Endothelial cell of umbilical vein (primary cell): ENCODE measurements at regions not wholly inside any gene's neighbourhood (a gene's known extent, or its start where the extent isn't known, plus 50 kb on each side); places are given as distances from the start of the nearest gene placed in this dataset.

Experiments
- BruUV-seq: library from RNA; stranded (reverse); fragments of 400-500 nt; replicated peaks from 2 replicates; lab custom pipeline; 2021; lab: Mats Ljungman, UMichigan
- CTCF ChIA-PET: fragments of 300-600, 350-600 bp; sonication (Branson Sonifier 250); formaldehyde crosslinking; loops from one replicate; lab custom pipeline; 2021; ENCODE audit warnings: antibody characterized with exemption, inconsistent platforms; lab: Charles Lee
- POLR2A ChIA-PET: fragments of 300-600, 350-600 bp; sonication (Branson Sonifier 250); formaldehyde crosslinking; loops from one replicate; lab custom pipeline; 2021; ENCODE audit warnings: antibody characterized with exemption, inconsistent platforms; lab: Charles Lee
- DNase-seq: peaks from one replicate; pipeline ENCODE4 v3.0.0-alpha.2; 2011; ENCODE audit warnings: low read depth, low spot score
- FAIRE-seq: peaks from 2 replicates; lab custom pipeline; 2011; peaks lifted over from hg19 to GRCh38; lab: Jason Lieb, UNC
- H2AFZ ChIP-seq: 2 replicates; pipeline ENCODE4 v1.6.0; 2012; ENCODE audit warnings: low read depth, low read length, control low read depth, inconsistent platforms
- H3K27ac ChIP-seq: 2 replicates; pipeline ENCODE4 v1.5.1; 2011; ENCODE audit warnings: low read depth, mild to moderate bottlenecking, control low read depth, low read length, moderate library complexity; ENCODE audit not compliant: insufficient read depth
- H3K27me3 ChIP-seq, 2 experiments: 2 replicates each; pipeline versions ENCODE4 v1.6.0 to v1.6.1; 2011; ENCODE audit warnings: low read length in 2 of 2, mixed read lengths in 1 of 2; ENCODE audit not compliant: control insufficient read depth in 2 of 2, insufficient read depth in 2 of 2
- H3K36me3 ChIP-seq, 2 experiments: 2 replicates in 1 of 2; 3 replicates in 1 of 2; pipeline ENCODE4 v1.5.1; 2011; ENCODE audit warnings: low read length in 2 of 2, mild to moderate bottlenecking in 1 of 2, moderate library complexity in 1 of 2; ENCODE audit not compliant: control insufficient read depth in 2 of 2, insufficient read depth in 2 of 2; ENCODE audit errors: extremely low read depth in 1 of 2
- H3K4me1 ChIP-seq: 3 replicates; pipeline ENCODE4 v1.5.1; 2011; ENCODE audit warnings: mild to moderate bottlenecking, low read length; ENCODE audit not compliant: control insufficient read depth, insufficient read depth; ENCODE audit errors: extremely low read depth
- H3K4me2 ChIP-seq: 2 replicates; pipeline ENCODE4 v1.6.1; 2011; ENCODE audit warnings: low read length, control low read depth, mixed read lengths; ENCODE audit not compliant: insufficient read depth
- H3K4me3 ChIP-seq, 3 experiments: fragments of 200-600 bp in 1 of 3; sonication (generic), shearing (Covaris generic) in 1 of 3; replicated peaks in 1 of 3; 2 replicates each; pipeline ENCODE4 v1.5.1; 2011 to 2016; ENCODE audit warnings: control low read depth in 3 of 3, low read length in 3 of 3, mild to moderate bottlenecking in 2 of 3, inconsistent platforms in 1 of 3, low read depth in 1 of 3, moderate library complexity in 1 of 3; ENCODE audit not compliant: insufficient read depth in 1 of 3
- H3K79me2 ChIP-seq: 2 replicates; pipeline ENCODE4 v1.6.0; 2012; ENCODE audit warnings: low read length, inconsistent platforms; ENCODE audit not compliant: control insufficient read depth, insufficient read depth
- H3K9ac ChIP-seq: replicated peaks from 2 replicates; pipeline ENCODE3; 2011; ENCODE audit warnings: low read length, control low read depth; ENCODE audit not compliant: insufficient read depth; ENCODE audit errors: extremely low read depth
- H3K9me1 ChIP-seq: replicated peaks from 3 replicates; pipeline ENCODE4 v1.6.0; 2011; ENCODE audit warnings: mild to moderate bottlenecking, low read length; ENCODE audit not compliant: control insufficient read depth, insufficient read depth; ENCODE audit errors: extremely low read depth
- H3K9me3 ChIP-seq: replicated peaks from 2 replicates; pipeline ENCODE4 v1.5.1; 2012; ENCODE audit warnings: low read length, inconsistent platforms; ENCODE audit not compliant: control insufficient read depth, insufficient read depth
- H4K20me1 ChIP-seq: replicated peaks from 2 replicates; pipeline ENCODE3; 2011; ENCODE audit warnings: mild to moderate bottlenecking, low read length; ENCODE audit not compliant: control insufficient read depth, insufficient read depth; ENCODE audit errors: extremely low read depth
- EZH2 ChIP-seq: IDR thresholded peaks from 2 replicates; pipeline ENCODE4 v1.6.1; 2012; ENCODE audit warnings: borderline replicate concordance, low read depth, mild to moderate bottlenecking, moderate library complexity, low read length, inconsistent platforms; ENCODE audit not compliant: severe bottlenecking
- FOS ChIP-seq: IDR thresholded peaks from 2 replicates; pipeline ENCODE4 v1.6.1; 2011; ENCODE audit warnings: mild to moderate bottlenecking, low read length, moderate library complexity, borderline replicate concordance; ENCODE audit not compliant: insufficient read depth
- GATA2 ChIP-seq: IDR thresholded peaks from 2 replicates; pipeline ENCODE4 v1.7.0; 2011; ENCODE audit warnings: low read depth, mild to moderate bottlenecking, moderate library complexity, mixed read lengths, low read length; ENCODE audit not compliant: insufficient read length, insufficient read depth
- JUN ChIP-seq: IDR thresholded peaks from 2 replicates; pipeline ENCODE4 v1.6.1; 2011; ENCODE audit warnings: borderline replicate concordance, low read depth; ENCODE audit not compliant: insufficient read length, insufficient read depth
- MYC ChIP-seq: IDR thresholded peaks from one replicate; pipeline ENCODE4 v1.6.1; 2011; ENCODE audit warnings: mild to moderate bottlenecking, low read depth, low read length
- POLR2A ChIP-seq: IDR thresholded peaks from 2 replicates; pipeline ENCODE4 v1.6.1; 2012; ENCODE audit warnings: low read depth, mild to moderate bottlenecking, control low read depth, low read length
- POLR2AphosphoS5 ChIP-seq: IDR thresholded peaks from 2 replicates; pipeline ENCODE4 v1.6.1; 2012; ENCODE audit warnings: low read depth, mild to moderate bottlenecking, control low read depth, low read length, moderate library complexity; ENCODE audit not compliant: insufficient read depth
- dilution Hi-C: fragments of 300-500 bp; cut with MboI; formaldehyde crosslinking; loops from one replicate; pipeline ENCODE4 v1.15.0; 2019; ENCODE audit warnings: low sequenced_read_pairs; ENCODE audit not compliant: extremely low pct_ligation_motif_present
- intact Hi-C: fragments of 100-400 bp; cut with micrococcal nuclease; formaldehyde crosslinking; loops from one replicate; pipeline ENCODE4 v1.10.0; 2022
- TF ChIP-seq, protein P1 (sequence below), 2 donors: IDR thresholded peaks; 1 replicate in 1 of 2; 2 replicates in 1 of 2; pipeline ENCODE4 v1.5.1; 2011; ENCODE audit warnings: low read length in 2 of 2, mild to moderate bottlenecking in 2 of 2, moderate library complexity in 2 of 2, control low read depth in 1 of 2, inconsistent platforms in 1 of 2, low read depth in 1 of 2; ENCODE audit not compliant: insufficient read depth in 1 of 2; ENCODE audit errors: extremely low read depth in 1 of 2
- TF ChIP-seq, protein P2 (sequence below): IDR thresholded peaks from 2 replicates; pipeline ENCODE4 v1.6.1; 2011; ENCODE audit not compliant: insufficient read depth, insufficient read length

DNA sequence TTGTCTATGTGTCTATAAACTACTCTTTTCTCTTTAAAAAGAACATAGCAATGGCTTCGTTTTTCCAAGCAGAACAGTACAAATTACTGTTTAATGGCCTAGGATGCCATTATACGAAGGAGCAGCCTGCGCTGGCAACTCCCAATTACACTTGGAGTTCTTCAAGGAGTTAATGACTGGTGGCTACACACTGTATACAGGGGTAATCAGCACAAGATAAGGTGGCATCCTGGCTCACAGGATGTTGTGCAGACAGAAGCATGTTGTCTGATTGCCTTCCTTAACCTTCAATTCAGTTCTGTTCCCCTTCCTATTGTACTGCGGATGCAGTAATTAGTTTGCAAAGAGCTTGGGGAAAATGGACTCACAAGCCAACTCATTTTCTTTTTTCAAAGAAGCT, 250.7 kb upstream of the ROBO2 start:
- no peak overlapping the region for H3K4me3 ChIP-seq
- H4K20me1 ChIP-seq, result no peaks in the 10 kb centered on the region
- FAIRE-seq (no peak), DNase-seq (no peak)
- H3K79me2 ChIP-seq, result no peaks in the 10 kb centered on the region
- POLR2A ChIA-PET, result no interaction called here
- H3K9me3 ChIP-seq, result peaks cover 7% of the 10 kb centered on the region
- H3K9me1 ChIP-seq, result no peaks in the 10 kb centered on the region
- H3K9ac ChIP-seq, result no peak overlapping the region
- H3K4me2 ChIP-seq, result no peak overlapping the region
- H3K27me3 ChIP-seq, result no peaks in the 10 kb centered on the region
- TF ChIP-seq GATA2 (no peak), EZH2 (no peak), FOS (no peak), POLR2A (no peak), MYC (no peak), JUN (no peak), POLR2AphosphoS5 (no peak)
- TF ChIP-seq, protein P1, sequence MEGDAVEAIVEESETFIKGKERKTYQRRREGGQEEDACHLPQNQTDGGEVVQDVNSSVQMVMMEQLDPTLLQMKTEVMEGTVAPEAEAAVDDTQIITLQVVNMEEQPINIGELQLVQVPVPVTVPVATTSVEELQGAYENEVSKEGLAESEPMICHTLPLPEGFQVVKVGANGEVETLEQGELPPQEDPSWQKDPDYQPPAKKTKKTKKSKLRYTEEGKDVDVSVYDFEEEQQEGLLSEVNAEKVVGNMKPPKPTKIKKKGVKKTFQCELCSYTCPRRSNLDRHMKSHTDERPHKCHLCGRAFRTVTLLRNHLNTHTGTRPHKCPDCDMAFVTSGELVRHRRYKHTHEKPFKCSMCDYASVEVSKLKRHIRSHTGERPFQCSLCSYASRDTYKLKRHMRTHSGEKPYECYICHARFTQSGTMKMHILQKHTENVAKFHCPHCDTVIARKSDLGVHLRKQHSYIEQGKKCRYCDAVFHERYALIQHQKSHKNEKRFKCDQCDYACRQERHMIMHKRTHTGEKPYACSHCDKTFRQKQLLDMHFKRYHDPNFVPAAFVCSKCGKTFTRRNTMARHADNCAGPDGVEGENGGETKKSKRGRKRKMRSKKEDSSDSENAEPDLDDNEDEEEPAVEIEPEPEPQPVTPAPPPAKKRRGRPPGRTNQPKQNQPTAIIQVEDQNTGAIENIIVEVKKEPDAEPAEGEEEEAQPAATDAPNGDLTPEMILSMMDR (IDR thresholded peaks at IDR 0.05; ENCODE audit: extremely low read depth in 1 of 2, insufficient read depth in 1 of 2, low read depth in 1 of 2, low read length in 2 of 2), result no peak
- TF ChIP-seq, protein P2, sequence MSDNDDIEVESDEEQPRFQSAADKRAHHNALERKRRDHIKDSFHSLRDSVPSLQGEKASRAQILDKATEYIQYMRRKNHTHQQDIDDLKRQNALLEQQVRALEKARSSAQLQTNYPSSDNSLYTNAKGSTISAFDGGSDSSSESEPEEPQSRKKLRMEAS, result no peak
- intact Hi-C loops, result no loop called here
- BruUV-seq, result no TSS peak
- CTCF ChIA-PET, result no interaction called here
- no peak overlapping the region for H2AFZ ChIP-seq
- no peak overlapping the region for H3K27ac ChIP-seq
- H3K4me1 ChIP-seq, result no peaks in the 10 kb centered on the region
- no peaks in the 10 kb centered on the region for H3K36me3 ChIP-seq
- dilution Hi-C loops, result no loop called here
